ENCODE measurements at regions not wholly inside any gene's neighbourhood (a gene's known extent, or its start where the extent isn't known, plus 50 kb on each side); places are given as distances from the start of the nearest gene placed in this dataset.

- no peak for DNase-seq
- TF ChIP-seq GATA1 (IDR thresholded peaks at IDR 0.05; ENCODE audit: low read depth, low read length) (no peak), POLR2A (IDR thresholded peaks at IDR 0.05; ENCODE audit: low read length) (no peak)
Observed at GRCh38 chr5:71976449-71976848, 130.8 kb upstream of the MAP1B start.

- DNase-seq: no peak
- no peak for TF ChIP-seq GATA1 (IDR thresholded peaks at IDR 0.05; ENCODE audit: low read depth, low read length)
- no peak for TF ChIP-seq POLR2A (IDR thresholded peaks at IDR 0.05; ENCODE audit: low read length)
Observed at GRCh38 chr5:71977311-71977710, 130.0 kb upstream of the MAP1B start.

GRCh38 chr5:71978216-71978615 is 129.1 kb upstream of the MAP1B start:
- TF ChIP-seq POLR2A (IDR thresholded peaks at IDR 0.05; ENCODE audit: low read length) (no peak), GATA1 (IDR thresholded peaks at IDR 0.05; ENCODE audit: low read depth, low read length) (no peak)
- DNase-seq: no peak

DNA sequence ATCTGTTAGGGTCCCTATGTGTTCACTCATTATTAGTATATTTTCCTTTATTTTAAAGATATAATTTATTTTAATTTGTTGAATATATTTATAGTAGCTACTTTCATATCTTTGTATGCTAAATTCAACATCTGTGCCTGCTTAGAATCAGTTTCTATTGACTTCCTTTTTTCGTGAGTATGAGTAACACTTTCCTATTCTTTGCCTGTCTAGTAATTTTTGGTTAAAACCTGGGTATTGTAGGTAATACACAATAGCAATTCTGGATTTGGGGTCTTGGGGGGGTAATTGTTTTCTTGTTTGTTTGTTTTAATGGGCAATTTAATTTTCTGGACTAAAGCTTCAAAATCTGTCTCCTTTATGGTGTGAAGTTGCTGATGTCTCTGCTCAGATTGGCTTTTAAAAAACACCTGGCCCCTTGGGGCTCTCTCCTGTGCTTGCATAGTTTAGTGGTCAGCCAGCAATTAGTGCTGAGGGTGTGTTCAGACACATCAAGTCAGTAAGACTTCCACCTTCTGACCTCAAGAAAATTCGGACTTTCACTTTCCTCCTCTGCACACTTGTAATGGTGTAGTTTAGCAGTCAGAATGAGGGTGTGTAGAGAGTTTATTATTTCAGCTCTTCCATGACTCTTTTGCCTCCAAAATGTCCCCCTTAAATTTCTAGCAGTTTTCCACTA is 124.4 kb upstream of the MAP1B start:
- TF ChIP-seq GATA1 (IDR thresholded peaks at IDR 0.05; ENCODE audit: low read depth, low read length) (no peak), POLR2A (IDR thresholded peaks at IDR 0.05; ENCODE audit: low read length) (no peak)
- no peak for DNase-seq

GRCh38 chr5:71986101-71986500 is 121.2 kb upstream of the MAP1B start:
- no peak for DNase-seq
- TF ChIP-seq POLR2A (IDR thresholded peaks at IDR 0.05; ENCODE audit: low read length) (no peak), GATA1 (IDR thresholded peaks at IDR 0.05; ENCODE audit: low read depth, low read length) (no peak)

DNA sequence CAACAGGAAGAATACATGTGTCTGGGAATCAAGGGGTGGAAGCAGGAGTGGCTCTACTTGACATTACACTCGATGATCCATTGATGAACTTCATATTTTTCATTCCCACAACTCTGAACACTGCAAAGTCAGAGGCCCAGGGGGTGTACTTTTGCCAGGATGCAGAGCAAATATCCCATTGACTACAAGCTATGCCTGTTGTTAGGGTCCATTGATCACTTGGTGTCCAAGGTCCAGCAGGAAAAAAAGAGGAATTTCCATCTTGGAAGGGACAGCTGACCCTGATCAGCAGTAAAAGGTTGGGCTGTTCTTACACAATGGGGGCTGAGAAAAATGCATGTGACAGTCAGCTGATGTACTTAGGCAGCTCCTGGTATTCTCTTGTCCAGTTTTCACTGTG is 118.5 kb upstream of the MAP1B start:
- no peak for DNase-seq
- TF ChIP-seq POLR2A (IDR thresholded peaks at IDR 0.05; ENCODE audit: low read length): no peak
- TF ChIP-seq GATA1 (IDR thresholded peaks at IDR 0.05; ENCODE audit: low read depth, low read length): no peak

- DNase-seq: no peak
- no peak for TF ChIP-seq POLR2A (IDR thresholded peaks at IDR 0.05; ENCODE audit: low read length)
- no peak for TF ChIP-seq GATA1 (IDR thresholded peaks at IDR 0.05; ENCODE audit: low read depth, low read length)
Observed at GRCh38 chr5:71993600-71993999, 113.7 kb upstream of the MAP1B start.

DNA sequence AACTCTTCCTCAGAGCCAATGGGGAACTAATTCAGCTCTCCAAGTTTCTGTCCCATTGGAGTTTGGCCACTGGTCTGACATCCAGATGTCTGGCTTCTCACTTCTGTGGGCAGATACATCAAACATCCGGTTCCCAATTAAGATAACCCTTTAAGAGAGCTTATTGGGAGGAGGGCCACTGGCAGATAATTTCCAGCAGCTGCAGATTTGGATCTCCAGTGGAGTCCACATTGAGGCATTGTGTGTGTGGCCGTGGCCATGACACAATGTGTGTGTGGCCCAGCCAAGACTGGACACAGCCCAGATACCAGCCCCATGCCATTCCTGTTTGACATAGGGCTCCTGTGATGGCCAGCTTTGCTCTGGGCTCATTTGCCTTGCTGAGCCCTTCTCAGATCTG is 110.5 kb upstream of the MAP1B start:
- no peak for DNase-seq
- no peak for TF ChIP-seq POLR2A (IDR thresholded peaks at IDR 0.05; ENCODE audit: low read length)
- no peak for TF ChIP-seq GATA1 (IDR thresholded peaks at IDR 0.05; ENCODE audit: low read depth, low read length)

DNA sequence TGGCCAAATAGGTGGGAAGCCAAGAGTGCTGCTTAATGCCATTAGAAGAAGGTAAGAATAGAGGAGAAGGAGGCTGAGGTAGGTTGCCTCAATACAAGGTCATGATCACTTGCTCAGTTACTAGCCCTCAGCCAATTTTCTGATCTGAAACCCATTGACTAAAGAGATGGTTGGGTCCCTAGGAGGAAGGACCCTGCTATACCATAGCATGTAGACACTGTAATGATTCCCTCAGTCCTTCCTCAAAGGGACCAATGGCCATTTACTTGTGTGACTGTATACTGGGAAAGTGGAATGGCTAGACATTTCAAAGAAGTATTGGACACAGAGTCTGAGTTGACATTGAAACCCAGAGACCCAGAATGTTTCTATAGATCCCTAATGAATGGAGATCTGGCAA is 108.5 kb upstream of the MAP1B start:
- no peak for TF ChIP-seq POLR2A (IDR thresholded peaks at IDR 0.05; ENCODE audit: low read length)
- no peak for TF ChIP-seq GATA1 (IDR thresholded peaks at IDR 0.05; ENCODE audit: low read depth, low read length)
- no peak for DNase-seq

DNA sequence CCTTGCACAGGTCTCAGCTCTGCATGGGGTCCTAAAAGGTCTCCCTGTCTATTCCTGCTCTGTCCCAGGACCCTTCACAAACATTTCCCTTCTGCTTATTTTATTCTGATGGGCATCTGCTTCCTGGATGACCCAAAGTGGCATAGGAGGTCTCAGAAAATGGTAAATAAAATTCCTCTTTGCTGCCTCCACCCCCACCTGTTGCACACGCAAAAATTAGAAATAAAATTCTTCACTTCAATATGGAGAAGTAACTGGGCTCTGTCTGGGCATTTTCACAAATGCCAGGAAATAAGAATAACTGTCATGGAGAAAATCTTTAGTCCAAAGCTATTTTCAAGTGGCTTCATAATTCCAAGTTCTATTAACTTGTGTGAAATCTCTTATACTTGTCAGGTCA is 106.6 kb upstream of the MAP1B start:
- DNase-seq: no peak
- TF ChIP-seq GATA1 (IDR thresholded peaks at IDR 0.05; ENCODE audit: low read depth, low read length) (no peak), POLR2A (IDR thresholded peaks at IDR 0.05; ENCODE audit: low read length) (no peak)

GRCh38 chr5:72005671-72006070 is 101.6 kb upstream of the MAP1B start:
- TF ChIP-seq POLR2A (IDR thresholded peaks at IDR 0.05; ENCODE audit: low read length): no peak
- no peak for TF ChIP-seq GATA1 (IDR thresholded peaks at IDR 0.05; ENCODE audit: low read depth, low read length)
- DNase-seq: no peak

- TF ChIP-seq GATA1 (IDR thresholded peaks at IDR 0.05; ENCODE audit: low read depth, low read length): no peak
- no peak for TF ChIP-seq POLR2A (IDR thresholded peaks at IDR 0.05; ENCODE audit: low read length)
- no peak for DNase-seq
Observed at GRCh38 chr5:72006361-72006760, 100.9 kb upstream of the MAP1B start.

DNA sequence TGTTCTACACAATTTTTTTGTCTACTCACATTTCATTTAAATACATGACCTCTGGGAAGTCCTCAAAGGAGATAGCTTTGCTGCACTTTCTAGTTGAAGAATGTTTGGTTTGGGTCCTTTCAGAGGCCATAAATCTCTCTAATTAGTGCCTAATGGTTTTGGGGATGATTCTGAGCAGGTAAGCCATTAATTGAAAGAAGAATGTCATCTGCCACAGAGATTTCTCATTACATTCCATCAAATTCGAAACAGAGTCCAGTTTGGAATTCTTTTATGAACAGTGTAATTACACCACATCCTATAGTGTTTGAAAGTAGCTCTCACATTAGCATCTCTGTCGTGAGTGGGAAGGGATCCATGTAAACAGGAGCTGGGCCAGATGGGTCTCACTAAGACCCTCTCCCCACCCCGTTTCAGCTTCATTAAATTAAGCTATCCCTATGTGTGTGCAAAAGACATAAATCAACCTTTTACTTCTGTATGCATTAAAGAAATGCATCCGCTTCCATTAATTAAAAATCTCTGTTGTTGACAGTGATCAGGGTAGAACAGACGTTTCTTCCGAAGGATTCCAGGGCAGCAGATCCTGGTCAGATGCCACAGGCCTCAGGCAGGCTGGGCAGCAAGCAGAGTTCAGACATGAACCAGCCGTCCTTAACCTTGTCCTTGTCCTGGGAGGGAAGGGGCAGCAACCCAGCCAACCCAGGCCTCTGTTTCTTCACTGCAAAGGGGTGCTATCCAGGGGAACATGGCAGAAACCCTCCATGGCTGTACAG is 99.8 kb upstream of the MAP1B start:
- TF ChIP-seq GATA1 (IDR thresholded peaks at IDR 0.05; ENCODE audit: low read depth, low read length) (no peak), POLR2A (IDR thresholded peaks at IDR 0.05; ENCODE audit: low read length) (no peak)
- DNase-seq: no peak

DNA sequence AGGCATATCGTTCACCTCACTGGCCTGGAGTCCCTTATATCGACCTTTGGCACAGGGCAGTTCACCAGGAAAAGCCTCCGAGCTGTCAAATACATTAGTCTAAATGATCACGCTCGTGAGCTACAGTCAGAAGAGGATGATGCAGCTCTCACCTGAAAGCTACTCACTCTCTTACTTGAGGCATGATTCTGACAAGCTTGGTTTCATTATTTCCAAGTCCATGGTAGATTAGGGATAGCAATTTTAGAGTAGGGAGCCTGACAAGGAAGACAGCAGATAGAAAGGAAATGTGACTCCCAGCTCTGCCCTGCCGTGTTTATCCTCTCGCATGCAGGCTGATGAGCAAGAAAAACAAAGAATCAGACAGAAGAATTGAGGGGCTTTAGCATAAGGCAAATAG is 98.0 kb upstream of the MAP1B start:
- no peak for TF ChIP-seq GATA1 (IDR thresholded peaks at IDR 0.05; ENCODE audit: low read depth, low read length)
- TF ChIP-seq POLR2A (IDR thresholded peaks at IDR 0.05; ENCODE audit: low read length): no peak
- no peak for DNase-seq

GRCh38 chr5:72010430-72010829 is 96.8 kb upstream of the MAP1B start:
- TF ChIP-seq POLR2A (IDR thresholded peaks at IDR 0.05; ENCODE audit: low read length): no peak
- TF ChIP-seq GATA1 (IDR thresholded peaks at IDR 0.05; ENCODE audit: low read depth, low read length): no peak
- DNase-seq: no peak
